ENCODE measurements at regions not wholly inside any gene's neighbourhood (a gene's known extent, or its start where the extent isn't known, plus 50 kb on each side); places are given as distances from the start of the nearest gene placed in this dataset.

GRCh38 chr12:111081600-111081999 lies 161.2 kb upstream of the MYL2 start:
- ChIA-PET CTCF (no interaction called here), POLR2A (no interaction called here)
- Histone ChIP-seq H3K27me3 (ENCODE audit: control insufficient read depth, insufficient read depth, low read length) (no peaks in the 10 kb centered on the region), H3K36me3 (ENCODE audit: control insufficient read depth, insufficient read depth, low read length) (no peaks in the 10 kb centered on the region), H3K4me3 (ENCODE audit: low read depth, low read length) (no peak overlapping the region)
- DNase-seq (ENCODE audit: low read depth), result no peak
- TF ChIP-seq CTCF (IDR thresholded peaks at IDR 0.05; ENCODE audit: insufficient read depth, low read depth, low read length), result no peak

- DNase-seq (ENCODE audit: low read depth), result no peak
- CTCF ChIA-PET, result no interaction called here
- POLR2A ChIA-PET, result no interaction called here
- Histone ChIP-seq H3K4me3 (ENCODE audit: low read depth, low read length) (no peak overlapping the region), H3K36me3 (ENCODE audit: control insufficient read depth, insufficient read depth, low read length) (no peaks in the 10 kb centered on the region), H3K27me3 (ENCODE audit: control insufficient read depth, insufficient read depth, low read length) (no peaks in the 10 kb centered on the region)
- no peak for TF ChIP-seq CTCF (IDR thresholded peaks at IDR 0.05; ENCODE audit: insufficient read depth, low read depth, low read length)
Measured at GRCh38 chr12:111078731-111079130, 158.4 kb upstream of the MYL2 start.

DNA sequence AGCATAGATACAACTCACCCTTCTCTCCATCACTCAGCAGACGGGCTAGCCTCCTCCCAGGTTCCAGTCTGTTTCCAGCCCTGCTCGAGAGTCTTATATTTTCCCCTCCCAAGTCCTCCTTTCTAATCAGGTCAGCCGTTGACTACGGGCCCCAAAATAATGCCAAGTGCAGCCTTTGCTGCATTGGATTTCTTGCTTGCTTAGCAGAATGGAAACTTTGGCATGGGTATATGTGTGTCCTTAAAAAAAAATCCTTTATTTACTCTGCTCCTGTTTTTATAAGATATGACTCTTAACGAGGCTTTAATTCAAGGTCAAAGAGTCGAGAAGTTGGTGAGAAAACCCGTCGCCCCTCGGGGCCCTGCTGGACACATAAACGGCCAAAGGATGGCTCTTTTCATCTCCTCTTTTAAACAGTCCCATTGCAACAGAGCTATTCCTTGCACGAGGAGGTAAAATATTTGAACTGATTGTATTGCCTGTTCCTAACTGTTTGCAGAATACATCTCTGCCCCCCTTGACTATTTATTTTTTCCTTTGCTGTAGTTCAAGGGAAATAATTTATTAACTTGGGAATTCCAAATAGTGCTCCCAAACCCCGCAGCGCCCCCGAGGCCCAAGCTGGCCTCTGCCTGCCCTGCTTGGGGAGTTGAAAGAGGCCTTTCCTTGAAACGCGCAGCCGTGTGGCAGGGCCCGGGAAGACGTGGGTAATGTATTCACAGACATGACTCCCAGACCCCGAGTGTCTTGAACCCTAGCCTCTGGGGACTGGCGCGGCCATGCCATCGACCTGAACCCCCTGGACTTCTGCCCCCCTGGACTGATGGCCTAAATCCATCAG lies 156.5 kb upstream of the MYL2 start:
- Histone ChIP-seq H3K4me3 (ENCODE audit: low read depth, low read length) (no peak overlapping the region), H3K36me3 (ENCODE audit: control insufficient read depth, insufficient read depth, low read length) (no peaks in the 10 kb centered on the region), H3K27me3 (ENCODE audit: control insufficient read depth, insufficient read depth, low read length) (no peaks in the 10 kb centered on the region)
- no peak for TF ChIP-seq CTCF (IDR thresholded peaks at IDR 0.05; ENCODE audit: insufficient read depth, low read depth, low read length)
- ChIA-PET CTCF (interaction anchor here (0.5 kb wide), 1 partner anchor 323 kb away, joined by 3 read pairs; no protein-coding TSS in a partner anchor), POLR2A (no interaction called here)
- no peak for DNase-seq (ENCODE audit: low read depth)

GRCh38 chr12:111076199-111076598 lies 155.8 kb upstream of the MYL2 start:
- no peak for TF ChIP-seq CTCF (IDR thresholded peaks at IDR 0.05; ENCODE audit: insufficient read depth, low read depth, low read length)
- Histone ChIP-seq H3K36me3 (ENCODE audit: control insufficient read depth, insufficient read depth, low read length) (no peaks in the 10 kb centered on the region), H3K27me3 (ENCODE audit: control insufficient read depth, insufficient read depth, low read length) (no peaks in the 10 kb centered on the region), H3K4me3 (ENCODE audit: low read depth, low read length) (no peak overlapping the region)
- ChIA-PET POLR2A (no interaction called here), CTCF (interaction anchor here (0.5 kb wide), 1 partner anchor 323 kb away, joined by 3 read pairs; no protein-coding TSS in a partner anchor)
- no peak for DNase-seq (ENCODE audit: low read depth)

DNA sequence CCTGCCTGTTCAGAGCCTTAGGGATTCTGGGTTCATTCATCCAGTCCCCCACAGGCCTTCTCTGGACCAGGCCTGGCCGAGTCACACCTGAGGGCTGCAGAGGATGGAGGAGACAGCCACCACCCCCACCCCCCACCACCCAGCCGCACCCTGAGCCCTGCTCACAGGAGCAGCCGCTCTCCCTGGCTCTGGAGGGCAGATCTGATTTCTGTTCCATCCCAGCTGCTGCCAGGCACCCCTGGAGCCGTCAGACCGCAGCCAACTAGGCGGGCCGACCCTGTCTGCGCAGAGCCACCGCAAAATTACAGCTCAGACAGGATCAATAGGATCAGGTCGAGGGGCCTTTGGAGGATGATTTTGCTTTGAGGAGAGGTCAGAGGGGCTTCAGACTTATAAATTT lies 154.6 kb upstream of the MYL2 start:
- Histone ChIP-seq H3K4me3 (ENCODE audit: low read depth, low read length) (no peak overlapping the region), H3K36me3 (ENCODE audit: control insufficient read depth, insufficient read depth, low read length) (no peaks in the 10 kb centered on the region), H3K27me3 (ENCODE audit: control insufficient read depth, insufficient read depth, low read length) (no peaks in the 10 kb centered on the region)
- CTCF ChIA-PET, result no interaction called here
- POLR2A ChIA-PET, result no interaction called here
- DNase-seq (ENCODE audit: low read depth), result no peak
- TF ChIP-seq CTCF (IDR thresholded peaks at IDR 0.05; ENCODE audit: insufficient read depth, low read depth, low read length), result no peak
